OCI-LY7 (cell line): ENCODE measurements at regions not wholly inside any gene's neighbourhood (a gene's known extent, or its start where the extent isn't known, plus 50 kb on each side); places are given as distances from the start of the nearest gene placed in this dataset.
"Not testable (repeated sequence)": the region's sequence is repeated elsewhere in the genome, so short reads cannot be mapped to it uniquely, and the experiment has no call there.

ENCODE experiments used
- BruUV-seq: library from RNA; stranded (reverse); fragments of 400-500 nt; replicated peaks from 2 replicates; lab custom pipeline; 2021; lab: Mats Ljungman, UMichigan
- CTCF ChIA-PET: fragments of 300-600 bp; sonication (Branson Sonifier 250); formaldehyde crosslinking; loops from one replicate; lab custom pipeline; 2022; ENCODE audit warnings: antibody characterized with exemption; ENCODE audit not compliant: unreplicated experiment; lab: Charles Lee
- POLR2A ChIA-PET: fragments of 300-600 bp; sonication (Branson Sonifier 250); formaldehyde crosslinking; loops from one replicate; lab custom pipeline; 2022; ENCODE audit warnings: antibody characterized with exemption; lab: Charles Lee
- DNase-seq: peaks from one replicate; pipeline ENCODE4 v3.0.0-alpha.2; 2015; ENCODE audit warnings: low spot score
- H2AFZ ChIP-seq: fragments of 200-600 bp; sonication (generic), shearing (Covaris generic); 2 replicates; pipeline ENCODE4 v1.6.1; 2014; ENCODE audit warnings: mild to moderate bottlenecking, antibody characterized with exemption, low read length, moderate library complexity
- H3K27ac ChIP-seq: fragments of 200-600 bp; sonication (generic); 2 replicates; pipeline ENCODE4 v1.5.1; 2014; ENCODE audit warnings: mixed run types, low read depth, mild to moderate bottlenecking, moderate library complexity, low read length, inconsistent platforms; ENCODE audit not compliant: poor library complexity, severe bottlenecking
- H3K36me3 ChIP-seq: fragments of 200-600 bp; sonication (generic); 2 replicates; pipeline ENCODE4 v1.6.1; 2014; ENCODE audit warnings: mild to moderate bottlenecking, antibody characterized with exemption, low read length, moderate library complexity, mixed read lengths; ENCODE audit not compliant: insufficient read depth
- H3K4me1 ChIP-seq: fragments of 200-600 bp; sonication (generic); 2 replicates; pipeline ENCODE4 v1.5.1; 2014; ENCODE audit warnings: mild to moderate bottlenecking, low read length; ENCODE audit not compliant: insufficient read depth, poor library complexity, severe bottlenecking
- H3K4me2 ChIP-seq: fragments of 200-600 bp; sonication (generic); 2 replicates; pipeline ENCODE4 v1.6.1; 2014; ENCODE audit warnings: mild to moderate bottlenecking, low read length
- H3K4me3 ChIP-seq: fragments of 200-600 bp; sonication (generic); 2 replicates; pipeline ENCODE4 v1.5.1; 2014; ENCODE audit warnings: mild to moderate bottlenecking, low read depth, low read length; ENCODE audit not compliant: poor library complexity, severe bottlenecking
- H3K79me2 ChIP-seq: fragments of 200-600 bp; sonication (generic); 2 replicates; pipeline ENCODE4 v1.6.1; 2016; ENCODE audit warnings: low read depth, mild to moderate bottlenecking, low read length, moderate library complexity, mixed read lengths; ENCODE audit not compliant: insufficient read depth
- H3K9me2 ChIP-seq: fragments of 200-600 bp; sonication (generic); 2 replicates; pipeline ENCODE4 v1.6.1; 2016; ENCODE audit warnings: mild to moderate bottlenecking, low read length, mixed read lengths; ENCODE audit not compliant: insufficient read depth
- H3K9me3 ChIP-seq: fragments of 200-600 bp; sonication (generic); 2 replicates; pipeline ENCODE4 v1.6.1; 2014; ENCODE audit warnings: mild to moderate bottlenecking, mixed run types, low read length, mixed read lengths
- H4K20me1 ChIP-seq: fragments of 200-600 bp; sonication (generic); 2 replicates; pipeline ENCODE4 v1.6.1; 2014; ENCODE audit warnings: mild to moderate bottlenecking, antibody characterized with exemption, low read length, moderate library complexity, mixed read lengths; ENCODE audit not compliant: insufficient read depth
- EZH2phosphoT487 ChIP-seq: fragments of 200-600 bp; sonication (generic); IDR thresholded peaks from 2 replicates; pipeline ENCODE4 v1.6.1; 2018; ENCODE audit warnings: low read depth, borderline replicate concordance, mild to moderate bottlenecking, mixed run types, antibody characterized with exemption, low read length, moderate library complexity, mixed read lengths
- intact Hi-C: fragments of 100-400 bp; cut with micrococcal nuclease; formaldehyde crosslinking; loops from one replicate; pipeline ENCODE4 v1.10.0; 2022; ENCODE audit not compliant: unreplicated experiment
- TF ChIP-seq, protein P1 (sequence below): fragments of 200-600 bp; sonication (generic); conservative IDR thresholded peaks from 2 replicates; pipeline ENCODE4 v1.5.1; 2014; ENCODE audit warnings: mild to moderate bottlenecking, antibody characterized with exemption, low read length, moderate library complexity, mixed read lengths

DNA sequence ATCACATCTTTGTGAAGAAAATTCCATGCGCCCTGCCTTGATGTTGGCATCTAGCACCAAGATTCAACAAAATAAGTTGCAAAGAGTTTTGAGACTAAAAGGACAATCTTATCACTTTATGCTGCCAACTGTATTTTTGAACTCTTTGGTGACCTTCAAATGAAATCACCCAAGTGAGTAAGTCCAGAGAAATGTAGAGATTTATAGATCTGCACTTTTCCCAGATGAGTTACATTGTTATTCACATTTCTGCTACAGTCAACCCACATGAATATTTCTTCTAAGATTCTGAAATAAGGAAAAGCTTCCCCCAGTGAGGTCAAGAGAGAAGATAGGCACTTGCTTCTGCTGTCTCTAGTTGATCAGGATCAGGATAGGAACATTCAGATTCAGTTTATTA lies 1034.2 kb downstream of the PRIM2 start:
- POLR2A ChIA-PET, H3K9me2 ChIP-seq, BruUV-seq: not testable (repeated sequence)

DNA sequence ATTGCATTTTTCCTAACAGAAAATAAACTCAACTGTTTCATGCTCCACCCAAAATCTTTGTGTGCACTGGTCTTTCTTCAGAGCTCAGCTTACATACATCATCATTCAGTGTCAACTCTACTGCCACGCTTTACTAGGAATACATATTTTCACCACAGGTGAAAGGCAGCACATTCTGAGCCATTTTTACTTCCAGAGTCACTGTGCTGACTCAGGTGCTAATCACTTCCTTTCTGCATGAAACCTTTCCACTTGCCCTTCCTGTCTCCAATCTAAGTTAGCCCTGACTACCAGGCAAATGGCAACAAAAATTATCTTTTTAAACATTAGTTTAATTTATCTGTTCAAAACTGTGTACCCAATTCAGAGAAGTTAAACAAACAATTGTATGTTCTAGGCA lies 1041.0 kb downstream of the PRIM2 start:
- H3K27ac ChIP-seq, H3K4me1 ChIP-seq, H4K20me1 ChIP-seq, H3K4me3 ChIP-seq, DNase-seq, H3K79me2 ChIP-seq, H2AFZ ChIP-seq, H3K36me3 ChIP-seq, H3K4me2 ChIP-seq, POLR2A ChIA-PET, H3K9me3 ChIP-seq, H3K9me2 ChIP-seq, intact Hi-C loops, CTCF ChIA-PET, BruUV-seq: not testable (repeated sequence)

More for the DNA sequence above, 1034.2 kb downstream of the PRIM2 start:
- H3K4me1 ChIP-seq, H4K20me1 ChIP-seq, H3K4me3 ChIP-seq, H3K36me3 ChIP-seq, H3K79me2 ChIP-seq, H3K9me3 ChIP-seq, H3K27ac ChIP-seq, CTCF ChIA-PET, H2AFZ ChIP-seq, H3K4me2 ChIP-seq, intact Hi-C loops, DNase-seq: not testable (repeated sequence)

DNA sequence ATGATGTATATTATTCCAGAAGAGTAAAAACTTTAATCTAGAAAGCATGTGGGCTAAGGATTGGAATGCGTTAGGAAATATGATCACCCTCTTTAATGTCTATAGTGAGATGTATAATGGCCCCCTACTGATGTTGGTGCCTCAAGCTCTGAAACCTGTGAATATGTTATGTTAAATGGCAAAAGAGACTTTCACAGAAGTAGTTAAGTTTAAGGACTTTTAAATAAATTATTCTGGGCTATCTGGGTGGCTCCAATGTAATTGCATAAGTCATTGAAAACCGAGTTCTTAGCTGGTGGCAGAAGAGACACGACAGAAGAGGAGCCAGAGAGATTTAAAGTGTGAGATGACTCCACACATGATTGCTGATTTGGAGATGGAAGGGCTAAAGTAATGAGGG lies 1048.4 kb downstream of the PRIM2 start:
- H3K27ac ChIP-seq, POLR2A ChIA-PET, H3K9me2 ChIP-seq, H3K79me2 ChIP-seq, CTCF ChIA-PET, H2AFZ ChIP-seq, H4K20me1 ChIP-seq, H3K4me3 ChIP-seq, intact Hi-C loops, DNase-seq, H3K4me2 ChIP-seq, H3K4me1 ChIP-seq, BruUV-seq, H3K36me3 ChIP-seq, H3K9me3 ChIP-seq: not testable (repeated sequence)

DNA sequence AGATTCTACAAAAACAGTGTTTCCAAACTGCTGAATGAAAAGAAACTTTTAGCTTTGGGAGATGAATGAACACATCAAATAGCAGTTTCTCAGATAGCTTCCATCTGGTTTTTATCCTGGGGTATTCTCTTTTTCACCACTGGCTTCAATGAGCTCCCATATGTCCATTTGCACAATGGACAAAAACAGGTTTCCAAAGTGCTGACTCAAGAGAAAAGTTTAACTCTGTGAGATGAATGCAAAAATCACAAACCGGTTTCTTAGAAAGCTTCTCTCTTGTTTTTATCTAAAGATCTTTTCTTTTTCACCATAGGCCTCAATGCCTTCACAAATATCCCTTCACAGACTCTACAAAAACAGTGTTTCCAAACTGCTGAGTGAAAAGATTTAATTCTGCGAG lies 1089.2 kb downstream of the PRIM2 start:
- POLR2A ChIA-PET, CTCF ChIA-PET, BruUV-seq, H3K36me3 ChIP-seq, H3K9me3 ChIP-seq, H4K20me1 ChIP-seq, H3K4me1 ChIP-seq, H3K27ac ChIP-seq, intact Hi-C loops, H3K9me2 ChIP-seq, DNase-seq, H3K4me2 ChIP-seq, H2AFZ ChIP-seq, H3K4me3 ChIP-seq, H3K79me2 ChIP-seq: not testable (repeated sequence)

DNA sequence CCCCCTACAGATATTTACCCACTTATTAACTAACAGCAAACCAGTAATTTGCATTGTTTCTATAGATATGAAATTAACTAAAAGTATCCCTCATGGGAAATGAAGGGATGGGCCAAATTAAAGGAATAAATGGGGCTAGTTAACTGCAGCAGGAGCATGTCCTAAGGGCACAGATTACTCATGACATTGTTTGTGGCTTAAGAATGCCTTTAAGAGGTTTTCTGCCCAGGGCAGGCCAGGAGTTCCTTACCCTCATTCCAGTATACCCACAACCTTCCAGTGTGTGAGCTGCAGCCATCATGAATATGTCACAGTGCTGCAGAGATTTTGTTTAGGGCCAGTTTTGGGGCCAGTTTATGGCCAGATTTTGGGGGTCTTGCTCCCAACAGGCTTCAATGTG lies 1101.9 kb downstream of the PRIM2 start:
- no peak for TF ChIP-seq EZH2phosphoT487
- TF ChIP-seq, protein P1, sequence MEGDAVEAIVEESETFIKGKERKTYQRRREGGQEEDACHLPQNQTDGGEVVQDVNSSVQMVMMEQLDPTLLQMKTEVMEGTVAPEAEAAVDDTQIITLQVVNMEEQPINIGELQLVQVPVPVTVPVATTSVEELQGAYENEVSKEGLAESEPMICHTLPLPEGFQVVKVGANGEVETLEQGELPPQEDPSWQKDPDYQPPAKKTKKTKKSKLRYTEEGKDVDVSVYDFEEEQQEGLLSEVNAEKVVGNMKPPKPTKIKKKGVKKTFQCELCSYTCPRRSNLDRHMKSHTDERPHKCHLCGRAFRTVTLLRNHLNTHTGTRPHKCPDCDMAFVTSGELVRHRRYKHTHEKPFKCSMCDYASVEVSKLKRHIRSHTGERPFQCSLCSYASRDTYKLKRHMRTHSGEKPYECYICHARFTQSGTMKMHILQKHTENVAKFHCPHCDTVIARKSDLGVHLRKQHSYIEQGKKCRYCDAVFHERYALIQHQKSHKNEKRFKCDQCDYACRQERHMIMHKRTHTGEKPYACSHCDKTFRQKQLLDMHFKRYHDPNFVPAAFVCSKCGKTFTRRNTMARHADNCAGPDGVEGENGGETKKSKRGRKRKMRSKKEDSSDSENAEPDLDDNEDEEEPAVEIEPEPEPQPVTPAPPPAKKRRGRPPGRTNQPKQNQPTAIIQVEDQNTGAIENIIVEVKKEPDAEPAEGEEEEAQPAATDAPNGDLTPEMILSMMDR, result no peak
- Histone ChIP-seq H3K4me3 (no peak overlapping the region), H3K9me2 (no peaks in the 10 kb centered on the region), H3K36me3 (no peaks in the 10 kb centered on the region), H3K79me2 (no peaks in the 10 kb centered on the region), H3K4me1 (no peaks in the 10 kb centered on the region), H3K4me2 (no peak overlapping the region), H3K27ac (no peak overlapping the region), H3K9me3 (no peaks in the 10 kb centered on the region; the same call in 1 of the 2 replicates), H2AFZ (no peak overlapping the region), H4K20me1 (no peaks in the 10 kb centered on the region)
- POLR2A ChIA-PET, result no interaction called here
- no peak for DNase-seq
- BruUV-seq, result no TSS peak
- intact Hi-C loops, result no loop called here
- CTCF ChIA-PET, result no interaction called here
